OCI-LY3 (cell line): ENCODE measurements at regions not wholly inside any gene's neighbourhood (a gene's known extent, or its start where the extent isn't known, plus 50 kb on each side); places are given as distances from the start of the nearest gene placed in this dataset.

Source experiments
- H2AFZ ChIP-seq: fragments of 200-600, 300-600 bp; shearing (Covaris generic); 2 replicates; pipeline ENCODE4 v1.6.0; 2014; ENCODE audit warnings: antibody characterized with exemption, low read depth, low read length
- H3K27ac ChIP-seq: fragments of 200-600, 300-600 bp; sonication (generic); 2 replicates; pipeline ENCODE4 v1.5.1; 2014; ENCODE audit warnings: mild to moderate bottlenecking, low read length, moderate library complexity, mixed read lengths
- H3K27me3 ChIP-seq: fragments of 200-600, 300-600 bp; sonication (generic); 2 replicates; pipeline ENCODE4 v1.6.1; 2014; ENCODE audit warnings: low read depth, low read length, mixed read lengths
- H3K36me3 ChIP-seq: fragments of 200-600, 300-600 bp; sonication (generic); replicated peaks from 2 replicates; pipeline ENCODE3; 2014; ENCODE audit warnings: low read depth, low read length, mixed read lengths
- H3K4me1 ChIP-seq: fragments of 300-600, 200-600 bp; sonication (generic); 2 replicates; pipeline ENCODE4 v1.6.1; 2014; ENCODE audit warnings: low read length, mixed read lengths
- H3K4me2 ChIP-seq: fragments of 200-600, 300-600 bp; sonication (generic); 2 replicates; pipeline ENCODE4 v1.6.1; 2014; ENCODE audit warnings: low read length, mixed read lengths
- H3K4me3 ChIP-seq: fragments of 300-600, 200-600 bp; sonication (generic); 2 replicates; pipeline ENCODE4 v1.5.1; 2014; ENCODE audit warnings: antibody characterized with exemption, mild to moderate bottlenecking, low read length, moderate library complexity
- H3K79me2 ChIP-seq: fragments of 300-600, 200-600 bp; shearing (Covaris generic); 2 replicates; pipeline ENCODE4 v1.6.1; 2014; ENCODE audit warnings: mild to moderate bottlenecking, low read length, mixed read lengths
- H3K9ac ChIP-seq: fragments of 300-600, 200-600 bp; shearing (Covaris generic); 2 replicates; pipeline ENCODE4 v1.6.0; 2014; ENCODE audit warnings: mild to moderate bottlenecking, low read length, moderate library complexity
- H3K9me3 ChIP-seq: fragments of 200-600, 300-600 bp; shearing (Covaris generic); 2 replicates; pipeline ENCODE4 v1.6.1; 2014; ENCODE audit warnings: low read length, mixed read lengths; ENCODE audit not compliant: insufficient read depth
- H4K20me1 ChIP-seq: fragments of 200-600, 300-600 bp; sonication (generic); 2 replicates; pipeline ENCODE4 v1.6.1; 2016; ENCODE audit warnings: low read length, mixed read lengths; ENCODE audit not compliant: insufficient read depth
- EZH2phosphoT487 ChIP-seq: fragments of 200-600 bp; shearing (Covaris generic); IDR thresholded peaks from 2 replicates; pipeline ENCODE4 v1.6.1; 2018; ENCODE audit warnings: antibody characterized with exemption, mixed run types, low read depth
- TF ChIP-seq, protein P1 (sequence below): fragments of 200-600, 300-600 bp; sonication (generic); IDR thresholded peaks from 2 replicates; pipeline ENCODE4 v1.5.1; 2014; ENCODE audit warnings: antibody characterized with exemption, low read length, low read depth

DNA sequence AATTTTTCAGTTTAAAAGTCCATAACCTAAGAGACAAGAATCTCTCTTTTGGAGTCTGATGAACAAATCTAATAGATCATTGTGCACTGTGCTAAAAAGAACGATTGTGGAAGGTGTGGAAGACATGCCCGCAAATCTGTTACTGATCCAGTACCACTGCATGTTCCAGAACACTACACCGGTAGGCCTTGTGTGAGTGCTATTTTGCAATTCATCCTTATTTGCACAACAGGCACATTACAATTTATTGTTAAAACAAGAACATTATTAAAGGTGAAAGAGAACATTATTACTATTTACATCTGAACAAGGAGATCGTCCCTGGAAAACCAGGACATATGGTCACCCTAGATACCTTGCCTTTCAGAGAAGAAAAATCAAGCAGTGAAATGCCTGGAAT, 205.7 kb upstream of the NECTIN3 start:
- Histone ChIP-seq H2AFZ (no peak overlapping the region), H3K79me2 (no peaks in the 10 kb centered on the region), H4K20me1 (no peaks in the 10 kb centered on the region), H3K4me1 (no peaks in the 10 kb centered on the region), H3K9ac (no peak overlapping the region), H3K4me3 (no peak overlapping the region), H3K4me2 (no peak overlapping the region), H3K27me3 (no peaks in the 10 kb centered on the region), H3K9me3 (no peaks in the 10 kb centered on the region), H3K27ac (no peak overlapping the region), H3K36me3 (no peaks in the 10 kb centered on the region)
- no peak for TF ChIP-seq EZH2phosphoT487
- TF ChIP-seq, protein P1, sequence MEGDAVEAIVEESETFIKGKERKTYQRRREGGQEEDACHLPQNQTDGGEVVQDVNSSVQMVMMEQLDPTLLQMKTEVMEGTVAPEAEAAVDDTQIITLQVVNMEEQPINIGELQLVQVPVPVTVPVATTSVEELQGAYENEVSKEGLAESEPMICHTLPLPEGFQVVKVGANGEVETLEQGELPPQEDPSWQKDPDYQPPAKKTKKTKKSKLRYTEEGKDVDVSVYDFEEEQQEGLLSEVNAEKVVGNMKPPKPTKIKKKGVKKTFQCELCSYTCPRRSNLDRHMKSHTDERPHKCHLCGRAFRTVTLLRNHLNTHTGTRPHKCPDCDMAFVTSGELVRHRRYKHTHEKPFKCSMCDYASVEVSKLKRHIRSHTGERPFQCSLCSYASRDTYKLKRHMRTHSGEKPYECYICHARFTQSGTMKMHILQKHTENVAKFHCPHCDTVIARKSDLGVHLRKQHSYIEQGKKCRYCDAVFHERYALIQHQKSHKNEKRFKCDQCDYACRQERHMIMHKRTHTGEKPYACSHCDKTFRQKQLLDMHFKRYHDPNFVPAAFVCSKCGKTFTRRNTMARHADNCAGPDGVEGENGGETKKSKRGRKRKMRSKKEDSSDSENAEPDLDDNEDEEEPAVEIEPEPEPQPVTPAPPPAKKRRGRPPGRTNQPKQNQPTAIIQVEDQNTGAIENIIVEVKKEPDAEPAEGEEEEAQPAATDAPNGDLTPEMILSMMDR = no peak

DNA sequence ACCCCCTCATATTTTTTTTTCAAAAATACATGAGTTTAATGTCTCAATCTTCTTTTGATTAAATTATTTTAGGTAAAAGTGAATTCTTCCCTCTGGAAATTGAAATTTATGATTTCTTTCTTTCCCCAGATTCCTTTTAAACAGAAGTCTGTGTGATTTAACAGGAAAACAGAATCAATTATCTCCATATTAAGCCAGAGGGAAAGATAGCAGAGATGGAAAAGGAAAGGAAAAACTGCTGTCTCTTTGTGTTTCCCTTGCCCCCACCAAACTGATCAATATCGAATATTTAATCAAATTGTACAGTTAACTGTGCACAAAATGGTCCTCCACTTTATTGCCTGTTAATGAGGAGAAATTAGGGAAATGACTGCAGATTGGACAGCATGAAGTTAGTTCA, 203.5 kb upstream of the NECTIN3 start:
- no peaks in the 10 kb centered on the region for H3K9me3 ChIP-seq
- H3K4me3 ChIP-seq = no peak overlapping the region
- H3K79me2 ChIP-seq = no peaks in the 10 kb centered on the region
- no peaks in the 10 kb centered on the region for H3K36me3 ChIP-seq
- H3K9ac ChIP-seq = no peak overlapping the region
- TF ChIP-seq, protein P1 = no peak
- TF ChIP-seq EZH2phosphoT487 = no peak
- no peaks in the 10 kb centered on the region for H3K27me3 ChIP-seq
- H3K4me1 ChIP-seq = no peaks in the 10 kb centered on the region
- no peak overlapping the region for H3K27ac ChIP-seq
- H4K20me1 ChIP-seq = no peaks in the 10 kb centered on the region
- no peak overlapping the region for H3K4me2 ChIP-seq
- H2AFZ ChIP-seq = no peak overlapping the region

DNA sequence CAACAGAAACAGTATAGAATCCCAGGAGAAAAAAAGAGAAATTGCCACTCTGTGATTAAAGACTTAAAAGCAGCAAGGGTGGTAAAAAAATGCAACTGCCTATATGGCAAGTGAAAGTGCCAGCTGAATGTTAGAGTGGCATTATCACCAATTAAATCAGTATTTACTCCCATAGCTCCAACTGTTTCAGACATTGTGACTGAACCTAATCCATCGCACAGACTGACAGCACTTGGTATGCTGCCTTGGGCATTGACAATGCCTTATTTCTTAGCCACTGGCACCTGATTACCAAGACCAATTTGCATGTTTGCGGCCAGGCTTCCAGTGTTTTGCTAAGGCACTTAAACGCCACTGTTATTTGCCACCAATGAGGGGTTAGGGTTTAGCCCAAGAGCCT, 201.9 kb upstream of the NECTIN3 start:
- H3K4me2 ChIP-seq = no peak overlapping the region
- H3K79me2 ChIP-seq = no peaks in the 10 kb centered on the region
- H3K9ac ChIP-seq = no peak overlapping the region
- H2AFZ ChIP-seq = no peak overlapping the region
- H3K27me3 ChIP-seq = no peaks in the 10 kb centered on the region
- H4K20me1 ChIP-seq = no peaks in the 10 kb centered on the region
- TF ChIP-seq, protein P1 = no peak
- no peak for TF ChIP-seq EZH2phosphoT487
- H3K9me3 ChIP-seq = peaks cover 5% of the 10 kb centered on the region; the same call in 1 of the 2 replicates
- H3K4me1 ChIP-seq = no peaks in the 10 kb centered on the region
- no peak overlapping the region for H3K27ac ChIP-seq
- no peaks in the 10 kb centered on the region for H3K36me3 ChIP-seq
- H3K4me3 ChIP-seq = no peak overlapping the region

DNA sequence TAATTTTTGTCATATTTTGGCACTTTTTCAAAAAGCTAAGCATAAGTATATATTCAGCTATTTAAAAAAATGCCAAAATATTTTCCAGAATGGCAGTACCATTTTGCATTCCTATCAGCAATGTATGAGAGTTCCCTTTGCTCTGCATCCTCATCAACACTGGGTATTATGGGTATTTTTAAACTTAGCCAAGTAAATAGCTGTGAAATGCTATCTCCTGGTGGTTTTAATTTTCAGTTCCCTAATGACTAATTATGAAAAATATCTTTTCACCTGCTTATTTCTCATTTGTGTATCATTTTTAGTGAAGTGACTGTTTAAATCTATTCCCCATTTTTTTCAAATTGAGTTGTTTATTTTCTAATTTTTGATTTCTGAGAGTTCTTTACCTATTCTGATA, 199.7 kb upstream of the NECTIN3 start:
- H3K9ac ChIP-seq = no peak overlapping the region
- no peaks in the 10 kb centered on the region for H3K4me1 ChIP-seq
- H3K79me2 ChIP-seq = no peaks in the 10 kb centered on the region
- no peak overlapping the region for H3K27ac ChIP-seq
- peaks cover 5% of the 10 kb centered on the region; the same call in 1 of the 2 replicates for H3K9me3 ChIP-seq
- H4K20me1 ChIP-seq = no peaks in the 10 kb centered on the region
- no peak overlapping the region for H2AFZ ChIP-seq
- H3K27me3 ChIP-seq = no peaks in the 10 kb centered on the region
- no peak overlapping the region for H3K4me2 ChIP-seq
- H3K4me3 ChIP-seq = no peak overlapping the region
- no peak for TF ChIP-seq EZH2phosphoT487
- TF ChIP-seq, protein P1 = no peak
- H3K36me3 ChIP-seq = no peaks in the 10 kb centered on the region
